CD8-positive, alpha-beta memory T cell (primary cell): ENCODE measurements at regions not wholly inside any gene's neighbourhood (a gene's known extent, or its start where the extent isn't known, plus 50 kb on each side); places are given as distances from the start of the nearest gene placed in this dataset.

Experiments used
- CTCF ChIA-PET: fragments of 350-600 bp; sonication (Branson Sonifier 250); formaldehyde crosslinking; loops from one replicate; lab custom pipeline; 2021; ENCODE audit warnings: antibody characterized with exemption; lab: Charles Lee
- POLR2A ChIA-PET: fragments of 350-600 bp; sonication (Branson Sonifier 250); formaldehyde crosslinking; loops from one replicate; lab custom pipeline; 2021; ENCODE audit warnings: antibody characterized with exemption; lab: Charles Lee
- DNase-seq, 5 donors: peaks; one replicate each; pipeline versions ENCODE4 v3.0.0 to v3.0.0-alpha.2; 2020 to 2022; ENCODE audit warnings: mixed read lengths in 1 of 5
- H3K27ac ChIP-seq: one replicate; pipeline ENCODE4 v1.7.0; 2013; ENCODE audit warnings: low read depth, mild to moderate bottlenecking, low read length, moderate library complexity
- H3K27me3 ChIP-seq: 2 replicates; pipeline ENCODE4 v1.7.0; 2013; ENCODE audit warnings: low read length, mild to moderate bottlenecking; ENCODE audit not compliant: insufficient read depth, poor library complexity, severe bottlenecking
- H3K36me3 ChIP-seq: 2 replicates; pipeline ENCODE4 v1.7.0; 2013; ENCODE audit warnings: mild to moderate bottlenecking, low read length, moderate library complexity; ENCODE audit not compliant: insufficient read depth
- H3K4me1 ChIP-seq: 2 replicates; pipeline ENCODE4 v1.7.0; 2013; ENCODE audit warnings: mild to moderate bottlenecking, low read length, moderate library complexity; ENCODE audit not compliant: insufficient read depth
- H3K4me3 ChIP-seq: 2 replicates; pipeline ENCODE4 v1.7.0; 2013; ENCODE audit warnings: mild to moderate bottlenecking, low read length
- H3K9me3 ChIP-seq: 2 replicates; pipeline ENCODE4 v1.7.0; 2013; ENCODE audit warnings: mild to moderate bottlenecking, low read length
- H3K27ac Mint-ChIP-seq, 8 donors: one replicate each; pipeline ENCODE4 v1.8.0; 2020 to 2021; ENCODE audit warnings: mixed read lengths in 8 of 8, mild to moderate bottlenecking in 6 of 8, inconsistent platforms in 3 of 8, moderate library complexity in 3 of 8
- H3K27me3 Mint-ChIP-seq, 2 donors: one replicate each; pipeline ENCODE4 v1.8.0; 2020 to 2021; ENCODE audit warnings: mixed read lengths in 2 of 2, mild to moderate bottlenecking in 1 of 2, moderate library complexity in 1 of 2
- H3K36me3 Mint-ChIP-seq, 3 donors: one replicate each; pipeline ENCODE4 v1.8.0; 2020 to 2021; ENCODE audit warnings: mixed read lengths in 3 of 3, inconsistent platforms in 1 of 3, mild to moderate bottlenecking in 1 of 3
- H3K4me1 Mint-ChIP-seq, 3 donors: one replicate each; pipeline ENCODE4 v1.8.0; 2020 to 2021; ENCODE audit warnings: mixed read lengths in 3 of 3, inconsistent platforms in 1 of 3, mild to moderate bottlenecking in 1 of 3
- H3K4me3 Mint-ChIP-seq, 7 donors: one replicate each; pipeline ENCODE4 v1.8.0; 2020 to 2021; ENCODE audit warnings: mixed read lengths in 7 of 7, mild to moderate bottlenecking in 6 of 7, moderate library complexity in 4 of 7, inconsistent platforms in 2 of 7
- H3K9me3 Mint-ChIP-seq, 5 donors: one replicate each; pipeline ENCODE4 v1.8.0; 2020 to 2022; ENCODE audit warnings: mixed read lengths in 5 of 5, mild to moderate bottlenecking in 3 of 5, moderate library complexity in 2 of 5, inconsistent platforms in 1 of 5

DNA sequence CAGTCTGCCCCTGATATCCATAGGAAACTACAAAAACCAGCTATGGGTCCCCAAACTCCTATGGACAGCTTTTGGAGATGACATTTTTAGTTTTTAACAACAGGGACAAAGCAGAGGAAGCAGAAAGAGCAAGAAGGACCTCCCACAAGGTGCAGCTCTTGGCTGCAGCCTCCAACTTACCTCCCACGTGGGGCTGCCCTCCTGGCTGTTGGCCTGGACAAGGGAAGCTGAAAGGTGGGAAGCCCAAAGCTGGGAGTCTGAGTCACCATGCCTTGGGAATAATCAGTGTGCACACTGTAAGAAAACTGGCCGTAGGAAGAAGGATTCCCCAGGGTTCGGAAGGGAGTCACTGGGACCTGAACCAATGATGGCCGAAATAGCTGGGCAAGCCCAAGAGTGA lies 51.8 kb upstream of the PAX1 start:
- no peaks in the 10 kb centered on the region for H3K4me1 Mint-ChIP-seq
- H3K27me3 ChIP-seq = no peaks in the 10 kb centered on the region
- H3K4me3 ChIP-seq = no peak overlapping the region
- H3K27me3 Mint-ChIP-seq = peaks cover 2 to 6% of the 10 kb centered on the region in 2 donors
- no peaks in the 10 kb centered on the region for H3K9me3 ChIP-seq
- no peaks in the 10 kb centered on the region for H3K36me3 ChIP-seq
- no peak overlapping the region for H3K4me3 Mint-ChIP-seq
- peaks cover 0 to 8% (median 0%) of the 10 kb centered on the region in 5 donors for H3K9me3 Mint-ChIP-seq
- DNase-seq = no peak
- H3K36me3 Mint-ChIP-seq = no peaks in the 10 kb centered on the region
- no peak overlapping the region for H3K27ac Mint-ChIP-seq
- CTCF ChIA-PET = no interaction called here
- H3K4me1 ChIP-seq = no peaks in the 10 kb centered on the region
- POLR2A ChIA-PET = no interaction called here
- no peak overlapping the region for H3K27ac ChIP-seq

DNA sequence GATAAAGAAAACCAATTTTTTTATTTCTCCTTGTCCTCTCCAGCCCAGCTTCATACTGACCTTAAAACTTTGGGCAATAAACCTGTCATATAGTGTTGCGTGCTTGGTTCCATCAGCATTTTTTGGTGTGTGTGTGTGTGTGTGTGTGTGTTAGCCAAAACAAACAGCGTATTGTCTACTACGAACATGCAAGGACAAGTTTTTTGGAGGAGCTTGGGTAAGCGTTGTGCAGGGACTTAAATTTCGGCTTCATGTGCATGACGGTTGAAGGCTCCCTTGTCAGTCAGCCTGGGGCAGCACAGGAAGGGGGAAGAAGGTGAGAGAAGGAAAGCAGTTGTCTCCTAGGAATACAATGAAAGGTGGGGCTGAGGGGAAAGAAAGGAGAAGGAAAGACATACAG lies 62.0 kb upstream of the PAX1 start:
- Mint-ChIP-seq H3K36me3 (no peaks in the 10 kb centered on the region), H3K9me3 (peaks cover 6 to 25% (median 16%) of the 10 kb centered on the region in 5 donors), H3K27ac (no peak overlapping the region), H3K27me3 (peaks cover 0 to 2% of the 10 kb centered on the region in 2 donors), H3K4me1 (no peaks in the 10 kb centered on the region), H3K4me3 (no peak overlapping the region)
- H3K27ac ChIP-seq = no peak overlapping the region
- ChIA-PET CTCF (no interaction called here), POLR2A (no interaction called here)
- no peaks in the 10 kb centered on the region for H3K4me1 ChIP-seq
- no peak overlapping the region for H3K4me3 ChIP-seq
- no peaks in the 10 kb centered on the region for H3K36me3 ChIP-seq
- DNase-seq = no peak
- H3K27me3 ChIP-seq = no peaks in the 10 kb centered on the region
- no peaks in the 10 kb centered on the region for H3K9me3 ChIP-seq

GRCh38 chr20:21640556-21640955 lies 64.9 kb upstream of the PAX1 start:
- H3K36me3 ChIP-seq = no peaks in the 10 kb centered on the region
- no peak overlapping the region for H3K27ac ChIP-seq
- H3K36me3 Mint-ChIP-seq = no peaks in the 10 kb centered on the region
- H3K27me3 ChIP-seq = no peaks in the 10 kb centered on the region
- no peak overlapping the region for H3K27ac Mint-ChIP-seq
- POLR2A ChIA-PET = no interaction called here
- peaks cover 6 to 15% (median 9%) of the 10 kb centered on the region in 5 donors for H3K9me3 Mint-ChIP-seq
- no peaks in the 10 kb centered on the region for H3K9me3 ChIP-seq
- peaks cover 0 to 2% of the 10 kb centered on the region in 2 donors for H3K27me3 Mint-ChIP-seq
- no peaks in the 10 kb centered on the region for H3K4me1 ChIP-seq
- CTCF ChIA-PET = no interaction called here
- H3K4me3 ChIP-seq = no peak overlapping the region
- H3K4me1 Mint-ChIP-seq = no peaks in the 10 kb centered on the region
- H3K4me3 Mint-ChIP-seq = no peak overlapping the region
- DNase-seq = no peak

GRCh38 chr20:21633829-21634228 lies 71.6 kb upstream of the PAX1 start:
- H3K27ac ChIP-seq = no peak overlapping the region
- POLR2A ChIA-PET = no interaction called here
- no peaks in the 10 kb centered on the region for H3K9me3 ChIP-seq
- H3K9me3 Mint-ChIP-seq = peaks cover 0 to 3% (median 0%) of the 10 kb centered on the region in 5 donors
- no peak overlapping the region for H3K4me3 ChIP-seq
- no peaks in the 10 kb centered on the region for H3K27me3 ChIP-seq
- no peaks in the 10 kb centered on the region for H3K36me3 Mint-ChIP-seq
- no peaks in the 10 kb centered on the region for H3K36me3 ChIP-seq
- no peak overlapping the region for H3K4me3 Mint-ChIP-seq
- H3K4me1 Mint-ChIP-seq = no peaks in the 10 kb centered on the region
- H3K4me1 ChIP-seq = no peaks in the 10 kb centered on the region
- no peak overlapping the region for H3K27ac Mint-ChIP-seq
- DNase-seq = no peak
- peaks cover 0 to 12% of the 10 kb centered on the region in 2 donors for H3K27me3 Mint-ChIP-seq
- CTCF ChIA-PET = no interaction called here

DNA sequence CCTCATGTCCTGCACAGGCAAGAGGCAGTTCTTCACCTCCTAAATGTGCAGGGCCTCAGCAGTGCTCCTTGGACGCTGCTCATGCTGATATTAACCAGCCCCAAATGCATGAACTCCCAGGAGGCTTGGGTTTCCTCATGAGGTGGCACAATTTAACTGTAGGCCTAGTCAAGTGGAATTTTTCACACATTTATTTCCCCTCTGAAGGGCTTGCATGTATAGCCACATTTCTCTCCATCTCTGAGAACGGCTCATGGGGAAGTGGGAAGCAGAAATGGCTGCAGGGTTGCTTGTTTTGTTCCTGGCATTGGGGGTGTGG lies 72.8 kb upstream of the PAX1 start:
- H3K4me1 ChIP-seq = no peaks in the 10 kb centered on the region
- no peak overlapping the region for H3K27ac ChIP-seq
- ChIA-PET CTCF (no interaction called here), POLR2A (no interaction called here)
- no peak overlapping the region for H3K27ac Mint-ChIP-seq
- H3K9me3 ChIP-seq = no peaks in the 10 kb centered on the region
- DNase-seq = no peak
- no peak overlapping the region for H3K4me3 ChIP-seq
- H3K9me3 Mint-ChIP-seq = peaks cover 0 to 3% (median 0%) of the 10 kb centered on the region in 5 donors
- no peaks in the 10 kb centered on the region for H3K36me3 Mint-ChIP-seq
- H3K36me3 ChIP-seq = no peaks in the 10 kb centered on the region
- no peaks in the 10 kb centered on the region for H3K27me3 ChIP-seq
- no peak overlapping the region for H3K4me3 Mint-ChIP-seq
- H3K27me3 Mint-ChIP-seq = peaks cover 0 to 12% of the 10 kb centered on the region in 2 donors
- H3K4me1 Mint-ChIP-seq = no peaks in the 10 kb centered on the region

GRCh38 chr20:21632031-21632734 lies 73.3 kb upstream of the PAX1 start:
- Histone ChIP-seq H3K9me3 (no peaks in the 10 kb centered on the region), H3K4me3 (no peak overlapping the region), H3K4me1 (no peaks in the 10 kb centered on the region), H3K27me3 (no peaks in the 10 kb centered on the region), H3K27ac (no peak overlapping the region), H3K36me3 (no peaks in the 10 kb centered on the region)
- no peak for DNase-seq
- ChIA-PET CTCF (no interaction called here), POLR2A (no interaction called here)
- H3K4me1 Mint-ChIP-seq = no peaks in the 10 kb centered on the region
- H3K27ac Mint-ChIP-seq = no peak overlapping the region
- no peak overlapping the region for H3K4me3 Mint-ChIP-seq
- peaks cover 0 to 3% (median 0%) of the 10 kb centered on the region in 5 donors for H3K9me3 Mint-ChIP-seq
- no peaks in the 10 kb centered on the region for H3K36me3 Mint-ChIP-seq
- peaks cover 0 to 12% of the 10 kb centered on the region in 2 donors for H3K27me3 Mint-ChIP-seq

DNA sequence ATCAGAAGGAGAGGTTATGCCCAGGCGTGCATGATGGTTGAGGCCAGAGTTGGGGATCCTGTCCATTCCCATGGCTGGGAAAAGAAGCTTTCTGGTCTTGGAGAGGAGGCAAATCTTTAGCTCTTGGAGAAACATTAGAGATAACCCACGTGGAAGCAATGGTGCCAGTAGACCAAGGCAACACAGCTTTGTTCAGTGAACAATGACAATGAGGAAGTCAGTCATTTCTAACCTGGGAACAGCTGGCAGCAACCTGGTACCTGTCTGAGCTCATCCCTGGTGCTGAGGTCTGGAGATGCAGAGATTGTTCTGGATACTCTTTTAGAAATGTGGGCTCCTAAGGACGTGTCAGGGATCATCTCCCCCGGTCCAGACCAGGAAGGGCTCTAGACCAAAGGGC lies 76.7 kb upstream of the PAX1 start:
- no peaks in the 10 kb centered on the region for H3K36me3 ChIP-seq
- Mint-ChIP-seq H3K27ac (no peak overlapping the region), H3K36me3 (no peaks in the 10 kb centered on the region), H3K9me3 (peaks cover 0 to 6% (median 0%) of the 10 kb centered on the region in 5 donors), H3K27me3 (peaks cover 0 to 25% of the 10 kb centered on the region in 2 donors), H3K4me3 (no peak overlapping the region), H3K4me1 (no peaks in the 10 kb centered on the region)
- no peak overlapping the region for H3K4me3 ChIP-seq
- H3K27ac ChIP-seq = no peak overlapping the region
- DNase-seq = no peak
- H3K4me1 ChIP-seq = no peaks in the 10 kb centered on the region
- H3K27me3 ChIP-seq = no peaks in the 10 kb centered on the region
- ChIA-PET CTCF (no interaction called here), POLR2A (no interaction called here)
- no peaks in the 10 kb centered on the region for H3K9me3 ChIP-seq

DNA sequence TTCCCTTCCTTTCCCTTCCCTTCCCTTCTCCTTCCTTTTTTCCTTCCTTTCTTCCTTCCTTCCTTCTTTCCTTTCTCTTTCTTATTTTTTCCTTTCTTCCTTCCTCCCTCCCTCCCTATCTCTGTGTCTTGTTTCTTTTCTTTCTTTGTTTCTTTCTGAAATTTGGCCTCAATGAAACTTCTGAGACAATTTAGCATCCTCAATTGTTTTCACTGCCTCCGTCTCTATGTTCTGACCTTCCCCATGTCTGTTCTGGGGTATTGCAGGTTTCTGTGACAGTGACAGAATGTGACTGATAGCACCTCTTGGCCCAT lies 81.7 kb upstream of the PAX1 start:
- no peaks in the 10 kb centered on the region for H3K36me3 ChIP-seq
- H3K4me3 ChIP-seq = no peak overlapping the region
- H3K4me1 ChIP-seq = no peaks in the 10 kb centered on the region
- Mint-ChIP-seq H3K4me3 (no peak overlapping the region), H3K27me3 (peaks cover 2 to 20% of the 10 kb centered on the region in 2 donors), H3K9me3 (peaks cover 0 to 4% (median 0%) of the 10 kb centered on the region in 5 donors), H3K36me3 (no peaks in the 10 kb centered on the region), H3K4me1 (no peaks in the 10 kb centered on the region), H3K27ac (no peak overlapping the region)
- DNase-seq = no peak
- POLR2A ChIA-PET = no interaction called here
- H3K27ac ChIP-seq = no peak overlapping the region
- no peaks in the 10 kb centered on the region for H3K27me3 ChIP-seq
- no peaks in the 10 kb centered on the region for H3K9me3 ChIP-seq
- CTCF ChIA-PET = no interaction called here
